Naive thymus-derived CD4-positive, alpha-beta T cell (primary cell): ENCODE measurements at regions not wholly inside any gene's neighbourhood (a gene's known extent, or its start where the extent isn't known, plus 50 kb on each side); places are given as distances from the start of the nearest gene placed in this dataset.
"Not testable (repeated sequence)": the region's sequence is repeated elsewhere in the genome, so short reads cannot be mapped to it uniquely, and the experiment has no call there.

Experiments
- ATAC-seq: fragments of 150-1000 bp; cut with Tn5 transposase; 2 replicates; pipeline ENCODE4 v1.10.0; 2021; ENCODE audit warnings: mild to moderate bottlenecking, moderate library complexity
- CTCF ChIA-PET: fragments of 350-600 bp; sonication (Branson Sonifier 250); formaldehyde crosslinking; loops from one replicate; lab custom pipeline; 2021; ENCODE audit warnings: antibody characterized with exemption; lab: Charles Lee
- POLR2A ChIA-PET: fragments of 350-600 bp; sonication (Branson Sonifier 250); formaldehyde crosslinking; loops from one replicate; lab custom pipeline; 2021; ENCODE audit warnings: antibody characterized with exemption, inconsistent platforms; lab: Charles Lee
- DNase-seq, 9 donors: peaks; one replicate each; pipeline versions ENCODE4 v3.0.0 to v3.0.0-alpha.2; 2020 to 2022; ENCODE audit warnings: mixed read lengths in 1 of 9
- H3K27ac ChIP-seq: one replicate; pipeline ENCODE4 v1.7.0; 2013; ENCODE audit warnings: mild to moderate bottlenecking, low read depth, low read length, moderate library complexity
- H3K27me3 ChIP-seq, 2 donors: one replicate each; pipeline ENCODE4 v1.7.0; 2013; ENCODE audit warnings: low read length in 2 of 2, mild to moderate bottlenecking in 2 of 2, moderate library complexity in 2 of 2; ENCODE audit not compliant: control insufficient read depth in 2 of 2, insufficient read depth in 2 of 2
- H3K36me3 ChIP-seq, 3 experiments: 1 replicate in 2 of 3; 2 replicates in 1 of 3; pipeline ENCODE4 v1.7.0; 2013; ENCODE audit warnings: low read length in 3 of 3, mild to moderate bottlenecking in 3 of 3, moderate library complexity in 1 of 3; ENCODE audit not compliant: insufficient read depth in 3 of 3, control insufficient read depth in 2 of 3
- H3K4me1 ChIP-seq, 2 donors: one replicate each; pipeline ENCODE4 v1.7.0; 2013; ENCODE audit warnings: low read length in 2 of 2, mild to moderate bottlenecking in 2 of 2, moderate library complexity in 1 of 2; ENCODE audit not compliant: control insufficient read depth in 2 of 2, insufficient read depth in 2 of 2
- H3K4me3 ChIP-seq: 2 replicates; pipeline ENCODE4 v1.7.0; 2013; ENCODE audit warnings: mild to moderate bottlenecking, low read length
- H3K9me3 ChIP-seq, 3 experiments: 1 replicate in 2 of 3; 2 replicates in 1 of 3; pipeline ENCODE4 v1.7.0; 2013; ENCODE audit warnings: low read length in 3 of 3; ENCODE audit not compliant: control insufficient read depth in 2 of 3
- H3K27ac Mint-ChIP-seq, 9 donors: one replicate each; pipeline ENCODE4 v1.8.0; 2020 to 2022; ENCODE audit warnings: mixed read lengths in 9 of 9, mild to moderate bottlenecking in 8 of 9, moderate library complexity in 5 of 9, inconsistent platforms in 2 of 9
- H3K27me3 Mint-ChIP-seq, 5 donors: one replicate each; pipeline ENCODE4 v1.8.0; 2021 to 2022; ENCODE audit warnings: mixed read lengths in 5 of 5, mild to moderate bottlenecking in 1 of 5
- H3K36me3 Mint-ChIP-seq, 5 donors: one replicate each; pipeline ENCODE4 v1.8.0; 2020 to 2022; ENCODE audit warnings: mixed read lengths in 5 of 5, mild to moderate bottlenecking in 3 of 5, inconsistent platforms in 1 of 5
- H3K4me1 Mint-ChIP-seq, 7 donors: one replicate each; pipeline ENCODE4 v1.8.0; 2020 to 2022; ENCODE audit warnings: mixed read lengths in 7 of 7, mild to moderate bottlenecking in 3 of 7, inconsistent platforms in 1 of 7
- H3K4me3 Mint-ChIP-seq, 10 donors: one replicate each; pipeline ENCODE4 v1.8.0; 2020 to 2022; ENCODE audit warnings: mild to moderate bottlenecking in 10 of 10, mixed read lengths in 10 of 10, moderate library complexity in 6 of 10, inconsistent platforms in 2 of 10
- H3K9me3 Mint-ChIP-seq, 11 donors: one replicate each; pipeline ENCODE4 v1.8.0; 2020 to 2022; ENCODE audit warnings: mixed read lengths in 11 of 11, mild to moderate bottlenecking in 4 of 11, inconsistent platforms in 1 of 11, moderate library complexity in 1 of 11
- intact Hi-C, 2 donors: fragments of 100-400 bp; cut with micrococcal nuclease; formaldehyde crosslinking; loops; one replicate each; pipeline ENCODE4 v1.15.1; 2023

GRCh38 chr6:141824350-141824749 is 308.4 kb upstream of the GJE1 start:
- H3K27me3 Mint-ChIP-seq: peaks cover 0 to 4% (median 0%) of the 10 kb centered on the region in 5 donors

GRCh38 chr6:141815039-141815438 is 317.7 kb upstream of the GJE1 start:
- H3K9me3 ChIP-seq, H3K27ac ChIP-seq, H3K4me3 ChIP-seq, POLR2A ChIA-PET, H3K36me3 Mint-ChIP-seq, DNase-seq, CTCF ChIA-PET, H3K36me3 ChIP-seq, ATAC-seq, H3K27me3 ChIP-seq, H3K4me1 ChIP-seq, H3K9me3 Mint-ChIP-seq, H3K27me3 Mint-ChIP-seq, H3K4me1 Mint-ChIP-seq, intact Hi-C loops, H3K27ac Mint-ChIP-seq, H3K4me3 Mint-ChIP-seq: not testable (repeated sequence)

More at GRCh38 chr6:141824350-141824749, 308.4 kb upstream of the GJE1 start:
- Histone ChIP-seq H3K27ac (no peak overlapping the region), H3K4me3 (no peak overlapping the region), H3K9me3 (no peaks in the 10 kb centered on the region), H3K4me1 (no peaks in the 10 kb centered on the region), H3K27me3 (no peaks in the 10 kb centered on the region), H3K36me3 (no peaks in the 10 kb centered on the region)
- Mint-ChIP-seq H3K27ac (no peak overlapping the region), H3K4me1 (no peaks in the 10 kb centered on the region), H3K36me3 (no peaks in the 10 kb centered on the region), H3K9me3 (peaks cover 0 to 14% (median 4%) of the 10 kb centered on the region in 11 donors), H3K4me3 (no peak overlapping the region)
- ATAC-seq: no peak
- ChIA-PET CTCF (interaction anchor here (0.6 kb wide), 1 partner anchor 165 kb away, joined by 3 read pairs; no protein-coding TSS in a partner anchor), POLR2A (no interaction called here)
- no peak for DNase-seq
- intact Hi-C loops: no loop called here

DNA sequence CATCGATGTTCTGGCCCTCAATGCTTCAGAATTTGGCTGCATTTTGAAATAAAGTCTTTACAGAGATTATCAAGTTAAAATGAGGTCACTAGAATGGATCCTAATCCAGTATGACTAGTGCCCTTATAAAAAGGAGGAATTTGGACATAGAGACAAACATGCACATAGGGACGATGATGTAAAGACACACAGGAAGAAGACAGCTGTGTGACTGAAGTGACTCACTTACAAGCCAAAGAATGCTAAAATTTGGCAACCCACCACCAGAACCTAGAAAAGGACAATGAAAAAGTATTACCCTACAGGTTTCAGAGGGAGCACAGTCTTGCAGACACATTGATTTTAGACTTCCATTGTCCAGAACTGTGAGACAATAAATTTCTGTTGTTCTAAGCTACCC is 322.8 kb upstream of the GJE1 start:
- H3K4me3 Mint-ChIP-seq: no peak overlapping the region
- DNase-seq: no peak
- ATAC-seq: no peak
- ChIA-PET CTCF (no interaction called here), POLR2A (no interaction called here)
- H3K27me3 ChIP-seq: no peaks in the 10 kb centered on the region
- H3K9me3 Mint-ChIP-seq: no peaks in the 10 kb centered on the region
- no peaks in the 10 kb centered on the region for H3K4me1 Mint-ChIP-seq
- no peak overlapping the region for H3K4me3 ChIP-seq
- no peak overlapping the region for H3K27ac Mint-ChIP-seq
- no peak overlapping the region for H3K27ac ChIP-seq
- no peaks in the 10 kb centered on the region for H3K27me3 Mint-ChIP-seq
- no peaks in the 10 kb centered on the region for H3K36me3 ChIP-seq
- no peaks in the 10 kb centered on the region for H3K4me1 ChIP-seq
- H3K9me3 ChIP-seq: no peaks in the 10 kb centered on the region
- no peaks in the 10 kb centered on the region for H3K36me3 Mint-ChIP-seq
- intact Hi-C loops: no loop called here

- H3K36me3 ChIP-seq: no peaks in the 10 kb centered on the region
- no peak for ATAC-seq
- H3K4me1 ChIP-seq: no peaks in the 10 kb centered on the region
- Mint-ChIP-seq H3K27me3 (peaks cover 0 to 3% (median 0%) of the 10 kb centered on the region in 5 donors), H3K27ac (no peak overlapping the region), H3K4me3 (no peak overlapping the region), H3K36me3 (no peaks in the 10 kb centered on the region), H3K9me3 (no peaks in the 10 kb centered on the region), H3K4me1 (no peaks in the 10 kb centered on the region)
- H3K27me3 ChIP-seq: no peaks in the 10 kb centered on the region
- DNase-seq: no peak
- H3K4me3 ChIP-seq: no peak overlapping the region
- ChIA-PET POLR2A (no interaction called here), CTCF (no interaction called here)
- H3K9me3 ChIP-seq: no peaks in the 10 kb centered on the region
- no peak overlapping the region for H3K27ac ChIP-seq
- intact Hi-C loops: no loop called here
These were observed 324.1 kb upstream of the GJE1 start for GRCh38 chr6:141808662-141809061.

DNA sequence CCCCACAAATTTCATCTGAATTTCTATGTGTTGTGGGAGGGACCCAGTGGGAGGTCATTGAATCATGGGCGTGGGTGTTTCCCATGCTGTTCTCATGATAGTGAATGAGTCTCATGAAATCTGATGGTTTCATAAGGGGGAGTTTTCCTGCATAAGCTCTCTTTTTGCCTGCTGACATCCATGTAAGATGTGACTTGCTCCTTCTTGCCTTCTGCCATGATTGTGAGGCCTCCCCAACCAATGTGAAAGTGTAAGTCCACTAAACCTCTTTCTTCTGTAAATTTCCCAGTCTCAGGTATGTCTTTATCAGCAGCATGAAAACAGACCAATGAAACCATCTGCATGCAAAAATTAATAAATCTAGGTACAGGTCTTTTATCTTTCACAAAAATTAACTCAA is 331.8 kb upstream of the GJE1 start:
- H3K4me3 ChIP-seq, H3K36me3 Mint-ChIP-seq, H3K27ac Mint-ChIP-seq, H3K4me1 ChIP-seq, H3K36me3 ChIP-seq, H3K9me3 ChIP-seq, DNase-seq, H3K4me3 Mint-ChIP-seq, ATAC-seq, POLR2A ChIA-PET, intact Hi-C loops, H3K27ac ChIP-seq, CTCF ChIA-PET, H3K4me1 Mint-ChIP-seq, H3K27me3 ChIP-seq, H3K27me3 Mint-ChIP-seq: not testable (repeated sequence)
- H3K9me3 Mint-ChIP-seq: peaks cover 0 to 10% (median 1%) of the 10 kb centered on the region in 11 donors

GRCh38 chr6:141790921-141791320 is 341.8 kb upstream of the GJE1 start:
- Histone ChIP-seq H3K27me3 (peaks cover 0 to 3% of the 10 kb centered on the region in 2 donors), H3K27ac (no peak overlapping the region), H3K9me3 (no peaks in the 10 kb centered on the region), H3K4me1 (no peaks in the 10 kb centered on the region), H3K4me3 (no peak overlapping the region), H3K36me3 (no peaks in the 10 kb centered on the region)
- Mint-ChIP-seq H3K4me3 (no peak overlapping the region), H3K36me3 (no peaks in the 10 kb centered on the region), H3K27me3 (peaks cover 0 to 6% (median 0%) of the 10 kb centered on the region in 5 donors), H3K4me1 (peaks cover 0 to 3% (median 0%) of the 10 kb centered on the region in 7 donors), H3K27ac (no peak overlapping the region), H3K9me3 (peaks cover 0 to 27% (median 0%) of the 10 kb centered on the region in 11 donors)
- ChIA-PET POLR2A (no interaction called here), CTCF (no interaction called here)
- no peak for ATAC-seq
- DNase-seq: no peak
- intact Hi-C loops: no loop called here

DNA sequence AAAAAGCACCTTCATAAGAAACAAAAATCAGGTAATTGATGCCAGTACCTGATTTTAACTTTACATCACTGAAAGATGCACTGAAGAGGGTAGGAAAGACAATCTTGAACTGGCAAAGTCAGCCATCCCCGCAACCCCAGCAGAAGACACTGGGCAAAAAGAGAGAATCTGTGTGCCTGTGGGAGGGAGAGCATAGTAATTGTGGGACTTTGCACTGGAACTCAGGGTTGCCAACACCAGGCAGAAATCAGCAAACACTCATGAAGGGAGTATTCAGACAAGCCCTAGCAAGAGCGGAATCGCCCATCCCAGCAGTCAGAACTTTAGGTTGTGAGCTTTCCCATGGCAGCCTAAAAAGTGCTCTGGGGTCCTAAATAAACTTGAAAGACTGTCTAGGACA is 344.6 kb upstream of the GJE1 start:
- CTCF ChIA-PET: no interaction called here
- no peaks in the 10 kb centered on the region for H3K4me1 ChIP-seq
- Mint-ChIP-seq H3K27ac (no peak overlapping the region), H3K4me1 (peaks cover 0 to 3% (median 0%) of the 10 kb centered on the region in 7 donors), H3K36me3 (no peaks in the 10 kb centered on the region), H3K4me3 (no peak overlapping the region), H3K9me3 (peaks cover 0 to 15% (median 0%) of the 10 kb centered on the region in 11 donors), H3K27me3 (peaks cover 0 to 6% (median 0%) of the 10 kb centered on the region in 5 donors)
- DNase-seq: no peak
- intact Hi-C loops: no loop called here
- H3K27me3 ChIP-seq: peaks cover 0 to 3% of the 10 kb centered on the region in 2 donors
- ATAC-seq: no peak
- no peak overlapping the region for H3K27ac ChIP-seq
- no peaks in the 10 kb centered on the region for H3K36me3 ChIP-seq
- H3K4me3 ChIP-seq: no peak overlapping the region
- POLR2A ChIA-PET: no interaction called here
- no peaks in the 10 kb centered on the region for H3K9me3 ChIP-seq
